SK-N-SH treated with all-trans-retinoic acid at 6 μM for 48 hours (cell line): ENCODE measurements at regions not wholly inside any gene's neighbourhood (a gene's known extent, or its start where the extent isn't known, plus 50 kb on each side); places are given as distances from the start of the nearest gene placed in this dataset.

Source experiments
- ARNTL ChIP-seq: fragments of 450-650 bp; formaldehyde crosslinking; IDR thresholded peaks from 2 replicates; pipeline ENCODE4 v1.5.0; 2020; ENCODE audit warnings: low read depth, mild to moderate bottlenecking, moderate library complexity, borderline replicate concordance
- CSDC2 ChIP-seq: fragments of 250-450 bp; sonication (Bioruptor Pico); IDR thresholded peaks from 2 replicates; pipeline ENCODE4 v1.5.0; 2020; ENCODE audit warnings: mild to moderate bottlenecking, moderate library complexity
- CSRNP3 ChIP-seq: fragments of 250-450 bp; sonication (Bioruptor Pico); IDR thresholded peaks from 2 replicates; pipeline ENCODE4 v1.5.1; 2021; ENCODE audit warnings: mild to moderate bottlenecking, moderate library complexity
- POU6F1 ChIP-seq: fragments of 250-450 bp; sonication (Bioruptor Pico); IDR thresholded peaks from 2 replicates; pipeline ENCODE4 v1.8.0; 2021; ENCODE audit warnings: low read depth, mild to moderate bottlenecking, moderate library complexity, borderline replicate concordance
- PPARA ChIP-seq: fragments of 250-450 bp; sonication (Bioruptor Pico); IDR thresholded peaks from 2 replicates; pipeline ENCODE4 v1.5.0; 2020; ENCODE audit warnings: mild to moderate bottlenecking, borderline replicate concordance
- SNAI2 ChIP-seq: fragments of 250-450 bp; sonication (Bioruptor Pico); IDR thresholded peaks from 2 replicates; pipeline ENCODE4 v1.5.0; 2020; ENCODE audit warnings: mild to moderate bottlenecking, moderate library complexity
- ZNF70 ChIP-seq: fragments of 450-650 bp; formaldehyde crosslinking; IDR thresholded peaks from 2 replicates; pipeline ENCODE4 v1.5.0; 2020; ENCODE audit warnings: mild to moderate bottlenecking, moderate library complexity
- TF ChIP-seq, protein P1 (sequence below): fragments of 250-450 bp; sonication (Bioruptor Pico); IDR thresholded peaks from 2 replicates; pipeline ENCODE4 v1.5.0; 2020; ENCODE audit warnings: mild to moderate bottlenecking, moderate library complexity
- TF ChIP-seq, protein P2 (sequence below): fragments of 250-450 bp; sonication (Bioruptor Pico); IDR thresholded peaks from 2 replicates; pipeline ENCODE4 v1.5.1; 2020; ENCODE audit warnings: low read depth, mild to moderate bottlenecking, moderate library complexity

DNA sequence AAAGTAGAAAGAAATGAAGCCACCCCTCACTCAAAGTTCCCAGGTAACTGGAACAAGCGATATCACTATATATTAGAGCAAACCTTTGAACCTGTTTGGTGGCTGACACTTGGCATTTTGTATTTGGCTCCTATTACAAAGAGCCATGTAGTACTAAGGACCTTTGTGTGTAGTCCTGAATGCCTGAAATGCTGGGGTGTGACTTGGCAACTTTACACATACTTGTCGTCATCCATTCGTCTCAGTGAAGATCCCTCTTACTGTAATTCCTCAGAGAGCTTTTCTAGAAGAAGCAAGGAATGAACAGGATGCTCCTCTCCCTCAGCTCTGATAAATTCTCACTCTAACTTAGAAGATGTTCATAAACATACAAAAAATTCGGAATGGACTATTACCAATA, 216.1 kb upstream of the CDIN1 start:
- TF ChIP-seq PPARA (CRISPR knock-in tag): no peak
- no peak for TF ChIP-seq CSRNP3 (CRISPR knock-in tag)
- no peak for TF ChIP-seq ZNF70
- TF ChIP-seq, protein P1, sequence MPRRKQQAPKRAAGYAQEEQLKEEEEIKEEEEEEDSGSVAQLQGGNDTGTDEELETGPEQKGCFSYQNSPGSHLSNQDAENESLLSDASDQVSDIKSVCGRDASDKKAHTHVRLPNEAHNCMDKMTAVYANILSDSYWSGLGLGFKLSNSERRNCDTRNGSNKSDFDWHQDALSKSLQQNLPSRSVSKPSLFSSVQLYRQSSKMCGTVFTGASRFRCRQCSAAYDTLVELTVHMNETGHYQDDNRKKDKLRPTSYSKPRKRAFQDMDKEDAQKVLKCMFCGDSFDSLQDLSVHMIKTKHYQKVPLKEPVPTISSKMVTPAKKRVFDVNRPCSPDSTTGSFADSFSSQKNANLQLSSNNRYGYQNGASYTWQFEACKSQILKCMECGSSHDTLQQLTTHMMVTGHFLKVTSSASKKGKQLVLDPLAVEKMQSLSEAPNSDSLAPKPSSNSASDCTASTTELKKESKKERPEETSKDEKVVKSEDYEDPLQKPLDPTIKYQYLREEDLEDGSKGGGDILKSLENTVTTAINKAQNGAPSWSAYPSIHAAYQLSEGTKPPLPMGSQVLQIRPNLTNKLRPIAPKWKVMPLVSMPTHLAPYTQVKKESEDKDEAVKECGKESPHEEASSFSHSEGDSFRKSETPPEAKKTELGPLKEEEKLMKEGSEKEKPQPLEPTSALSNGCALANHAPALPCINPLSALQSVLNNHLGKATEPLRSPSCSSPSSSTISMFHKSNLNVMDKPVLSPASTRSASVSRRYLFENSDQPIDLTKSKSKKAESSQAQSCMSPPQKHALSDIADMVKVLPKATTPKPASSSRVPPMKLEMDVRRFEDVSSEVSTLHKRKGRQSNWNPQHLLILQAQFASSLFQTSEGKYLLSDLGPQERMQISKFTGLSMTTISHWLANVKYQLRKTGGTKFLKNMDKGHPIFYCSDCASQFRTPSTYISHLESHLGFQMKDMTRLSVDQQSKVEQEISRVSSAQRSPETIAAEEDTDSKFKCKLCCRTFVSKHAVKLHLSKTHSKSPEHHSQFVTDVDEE: no peak
- no peak for TF ChIP-seq SNAI2
- no peak for TF ChIP-seq ARNTL (CRISPR knock-in tag)
- no peak for TF ChIP-seq CSDC2 (CRISPR knock-in tag)
- TF ChIP-seq POU6F1: no peak
- TF ChIP-seq, protein P2, sequence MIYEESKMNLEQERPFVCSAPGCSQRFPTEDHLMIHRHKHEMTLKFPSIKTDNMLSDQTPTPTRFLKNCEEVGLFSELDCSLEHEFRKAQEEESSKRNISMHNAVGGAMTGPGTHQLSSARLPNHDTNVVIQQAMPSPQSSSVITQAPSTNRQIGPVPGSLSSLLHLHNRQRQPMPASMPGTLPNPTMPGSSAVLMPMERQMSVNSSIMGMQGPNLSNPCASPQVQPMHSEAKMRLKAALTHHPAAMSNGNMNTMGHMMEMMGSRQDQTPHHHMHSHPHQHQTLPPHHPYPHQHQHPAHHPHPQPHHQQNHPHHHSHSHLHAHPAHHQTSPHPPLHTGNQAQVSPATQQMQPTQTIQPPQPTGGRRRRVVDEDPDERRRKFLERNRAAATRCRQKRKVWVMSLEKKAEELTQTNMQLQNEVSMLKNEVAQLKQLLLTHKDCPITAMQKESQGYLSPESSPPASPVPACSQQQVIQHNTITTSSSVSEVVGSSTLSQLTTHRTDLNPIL (CRISPR knock-in tag): no peak
